ENCODE measurements at regions not wholly inside any gene's neighbourhood (a gene's known extent, or its start where the extent isn't known, plus 50 kb on each side); places are given as distances from the start of the nearest gene placed in this dataset.

- DNase-seq (ENCODE audit: insufficient read length, low spot score) = no peak
Measured at GRCh38 chr15:91782221-91782620, 71.3 kb upstream of the SLCO3A1 start.

GRCh38 chr15:91783008-91783407 is 70.5 kb upstream of the SLCO3A1 start:
- FAIRE-seq (no peak), DNase-seq (ENCODE audit: insufficient read length, low spot score) (no peak)

More at GRCh38 chr15:91782221-91782620, 71.3 kb upstream of the SLCO3A1 start:
- FAIRE-seq = no peak

GRCh38 chr15:91783451-91783850 is 70.1 kb upstream of the SLCO3A1 start:
- FAIRE-seq (no peak), DNase-seq (ENCODE audit: insufficient read length, low spot score) (no peak)

GRCh38 chr15:91784973-91785709 is 68.4 kb upstream of the SLCO3A1 start:
- DNase-seq (ENCODE audit: insufficient read length, low spot score) (no peak), FAIRE-seq (no peak)

- DNase-seq (ENCODE audit: insufficient read length, low spot score) = no peak
- FAIRE-seq = no peak
Measured at GRCh38 chr15:91787198-91787597, 66.3 kb upstream of the SLCO3A1 start.

GRCh38 chr15:91789136-91789535 is 64.4 kb upstream of the SLCO3A1 start:
- no peak for DNase-seq (ENCODE audit: insufficient read length, low spot score)
- no peak for FAIRE-seq

- FAIRE-seq = no peak
- no peak for DNase-seq (ENCODE audit: insufficient read length, low spot score)
Measured at GRCh38 chr15:91790836-91791235, 62.7 kb upstream of the SLCO3A1 start.

GRCh38 chr15:91793771-91794170 is 59.7 kb upstream of the SLCO3A1 start:
- no peak for FAIRE-seq
- DNase-seq (ENCODE audit: insufficient read length, low spot score) = no peak

GRCh38 chr15:91795235-91795634 is 58.3 kb upstream of the SLCO3A1 start:
- FAIRE-seq (no peak), DNase-seq (ENCODE audit: insufficient read length, low spot score) (no peak)

- no peak for DNase-seq (ENCODE audit: insufficient read length, low spot score)
- no peak for FAIRE-seq
Measured at GRCh38 chr15:91801836-91802534, 51.5 kb upstream of the SLCO3A1 start.

GRCh38 chr15:91803260-91803659 is 50.2 kb upstream of the SLCO3A1 start:
- DNase-seq (ENCODE audit: insufficient read length, low spot score) = no peak
- FAIRE-seq = no peak
